SHP77 treated with DMSO at 0.1 percent for 48 hours (cell line): ENCODE measurements at regions not wholly inside any gene's neighbourhood (a gene's known extent, or its start where the extent isn't known, plus 50 kb on each side); places are given as distances from the start of the nearest gene placed in this dataset.
"Not testable (repeated sequence)": the region's sequence is repeated elsewhere in the genome, so short reads cannot be mapped to it uniquely, and the experiment has no call there.

Experiments
- DNase-seq: peaks from one replicate; lab custom pipeline; 2025; lab: John Stamatoyannopoulos, UW

DNA sequence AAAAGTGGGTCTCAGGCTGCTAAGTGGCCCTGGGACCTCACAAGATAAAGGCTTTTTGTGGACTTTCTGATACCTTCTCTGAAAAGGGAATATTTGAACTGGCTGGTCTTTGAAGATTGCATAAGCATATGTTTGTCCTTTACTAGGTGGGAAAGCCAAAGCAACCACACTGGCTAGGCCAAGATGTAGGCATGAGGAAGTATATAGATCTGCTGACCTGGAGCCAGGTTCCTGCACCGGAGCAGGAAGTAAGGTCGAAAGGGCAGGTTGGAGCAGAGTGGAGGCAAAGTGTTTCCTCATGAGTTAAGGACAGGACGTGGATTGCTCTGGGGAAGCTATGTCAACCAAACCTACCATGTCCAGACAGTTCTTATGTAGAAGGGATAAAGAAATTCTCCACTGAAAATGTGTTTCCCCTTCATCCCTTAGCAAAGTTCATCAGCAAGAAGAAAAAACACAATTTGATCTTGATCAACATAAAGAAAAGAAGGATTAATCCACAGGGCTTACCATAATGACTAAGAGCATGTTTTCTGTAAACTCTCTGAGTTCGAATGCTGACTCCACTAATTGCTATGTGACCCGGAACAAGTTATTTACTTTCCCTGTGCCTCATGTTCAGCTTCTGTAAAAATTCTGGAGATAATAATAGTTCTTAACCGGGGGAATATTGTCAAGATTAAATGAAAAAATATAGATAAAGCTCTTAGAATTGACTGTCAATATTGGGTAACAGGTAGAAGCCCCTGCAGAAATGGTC, 156.1 kb upstream of the SRD5A2 start:
- DNase-seq: no peak

DNA sequence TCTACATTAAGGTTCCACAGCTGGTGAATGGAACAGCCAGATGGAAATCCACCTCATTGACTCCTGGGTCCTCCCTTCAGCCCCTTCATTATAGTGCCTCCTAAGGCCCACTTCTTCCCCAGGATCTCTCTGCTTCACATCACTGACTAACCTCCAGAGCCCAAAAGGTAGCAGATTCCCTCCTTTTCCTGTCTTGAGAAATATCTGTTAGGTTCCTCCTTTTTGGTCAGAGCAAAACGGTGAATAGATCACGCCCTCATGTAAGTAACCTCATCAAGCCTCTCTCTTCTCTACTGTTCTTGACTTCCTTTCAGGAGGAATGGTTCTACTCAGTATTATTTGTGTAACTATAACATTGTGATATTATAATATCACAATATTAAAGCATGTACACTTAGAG, 155.0 kb upstream of the SRD5A2 start:
- no peak for DNase-seq

DNA sequence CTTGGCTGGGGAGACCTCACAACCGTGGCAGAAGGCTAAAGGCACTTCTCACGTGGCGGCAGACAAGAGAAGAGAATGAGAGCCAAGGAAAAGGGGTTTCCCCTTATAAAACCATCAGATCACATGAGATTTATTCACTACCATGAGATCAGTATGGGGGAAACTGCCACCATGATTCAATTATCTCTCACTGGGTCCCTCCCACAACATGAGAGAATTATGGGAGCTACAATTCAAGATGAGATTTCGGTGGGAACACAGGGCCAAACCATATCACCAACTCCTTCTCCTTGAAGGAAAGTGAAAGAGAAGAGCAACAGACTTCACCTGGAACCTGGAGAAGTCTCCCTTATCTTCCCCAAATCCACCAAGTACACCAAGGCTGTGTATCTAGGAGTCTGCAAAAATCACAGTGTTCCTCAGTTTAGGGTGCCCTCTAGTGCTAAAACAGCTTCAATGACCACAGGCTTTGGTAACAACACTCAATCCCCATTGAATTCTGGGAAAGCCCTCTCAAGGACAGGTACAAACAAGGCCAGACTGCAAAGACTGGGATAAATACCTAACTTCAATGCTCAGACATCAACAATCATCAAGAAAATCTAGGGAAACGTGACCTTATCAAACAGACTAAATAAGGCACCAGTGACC, 148.8 kb upstream of the SRD5A2 start:
- DNase-seq: peak; percentile 17

DNA sequence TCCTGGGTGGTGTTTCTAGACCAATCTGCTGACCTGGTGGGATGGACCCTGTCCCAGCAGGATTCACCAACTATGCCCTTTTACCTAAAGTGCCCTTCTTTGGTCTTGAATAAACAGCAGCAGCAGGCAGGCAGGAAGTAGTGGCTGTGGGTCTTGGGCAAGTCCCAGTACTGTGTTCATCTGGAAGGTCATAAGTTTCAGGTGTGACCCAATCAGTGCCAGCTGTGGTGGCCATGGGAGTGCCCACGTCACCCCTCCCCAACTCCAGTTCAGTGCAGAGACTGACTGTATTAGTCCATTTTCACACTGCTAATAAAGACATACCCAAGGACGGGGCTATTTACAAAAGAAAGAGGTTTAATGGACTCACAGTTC, 148.3 kb upstream of the SRD5A2 start:
- DNase-seq: no peak

DNA sequence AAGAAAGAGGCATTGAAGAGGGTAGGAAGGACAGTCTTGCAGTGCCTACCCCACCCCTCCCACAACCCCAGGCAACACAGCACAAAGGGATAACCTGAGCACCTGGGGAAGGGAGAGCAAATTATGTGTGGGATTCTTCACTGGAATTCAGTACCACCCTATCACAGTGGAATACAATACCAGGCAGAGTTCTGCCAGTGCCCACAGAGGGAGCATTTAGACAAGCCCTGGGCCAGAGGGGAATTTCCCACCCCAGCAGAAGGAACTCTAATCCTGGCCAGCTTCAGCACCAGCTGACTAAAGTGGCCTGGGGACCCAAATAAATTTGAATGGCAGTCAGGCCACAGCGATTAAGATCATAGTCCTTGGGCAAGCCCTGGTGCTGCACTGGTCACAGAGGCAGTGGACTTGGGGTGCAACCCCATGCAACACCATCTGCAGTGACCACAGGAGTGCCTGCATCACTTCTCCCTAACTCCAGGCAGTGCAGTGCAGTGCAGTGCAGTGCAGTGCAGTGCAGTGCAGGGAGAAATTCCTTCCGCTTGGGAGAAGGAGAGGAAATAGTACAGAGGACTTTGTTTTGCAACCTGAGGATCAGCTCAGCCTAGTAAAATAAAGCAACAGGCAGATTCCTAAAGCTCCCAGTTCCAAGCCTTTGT, 147.8 kb upstream of the SRD5A2 start:
- no peak for DNase-seq

DNA sequence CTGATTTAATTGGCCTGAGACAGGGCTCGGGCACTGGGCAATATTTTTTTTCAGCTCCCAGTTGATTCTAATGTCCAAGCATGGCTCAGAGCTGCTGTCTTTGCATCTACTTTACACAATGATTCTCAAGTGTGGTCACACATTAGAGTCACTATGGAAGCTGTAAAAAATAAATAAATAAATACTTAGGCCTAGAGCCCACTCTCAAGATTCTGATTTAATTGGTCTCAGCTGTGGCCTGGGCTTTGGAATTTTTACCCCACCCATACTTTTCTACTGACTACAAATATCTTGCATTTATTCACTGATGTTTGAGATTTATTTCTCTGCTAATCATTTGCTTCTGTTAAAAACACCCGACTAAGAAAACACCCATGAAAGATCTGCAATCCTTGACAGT, 145.7 kb upstream of the SRD5A2 start:
- DNase-seq: no peak

DNA sequence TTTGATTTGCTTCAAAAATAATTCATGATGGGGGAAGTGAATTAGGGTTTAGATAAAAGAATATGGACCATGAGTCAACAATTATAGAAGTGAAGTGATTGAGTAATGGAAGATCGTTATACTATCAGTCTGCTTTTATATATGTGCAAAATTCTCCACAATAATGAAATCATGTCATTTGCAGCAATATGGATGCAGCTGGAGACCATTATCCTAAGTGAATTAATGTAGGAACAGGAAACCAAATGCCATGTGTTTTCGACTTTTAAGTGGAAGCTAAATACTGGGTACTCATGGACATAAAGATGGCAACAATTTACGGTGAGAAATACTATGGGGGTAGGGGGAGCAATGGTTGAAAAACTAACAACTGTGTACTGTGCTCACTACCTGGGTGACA, 144.7 kb upstream of the SRD5A2 start:
- no peak for DNase-seq

DNA sequence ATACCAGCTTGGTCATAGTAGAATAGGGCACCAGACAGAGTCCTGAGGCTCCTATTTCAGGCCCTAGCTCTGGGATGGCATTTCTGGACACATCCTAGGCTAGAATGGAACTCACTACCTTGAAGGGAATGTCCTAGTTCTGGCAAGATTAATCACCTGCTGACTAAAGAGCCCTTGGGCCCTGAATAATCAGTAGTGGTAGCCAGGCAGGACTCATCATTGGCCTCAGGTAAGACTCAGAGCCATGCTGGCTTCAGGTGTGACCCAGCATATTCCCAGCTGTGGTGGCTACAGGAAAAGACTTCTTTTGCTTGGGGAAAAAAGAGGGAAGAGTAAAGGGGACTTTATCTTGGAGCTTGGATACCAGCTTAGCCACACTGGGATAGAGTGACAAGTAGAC, 131.0 kb upstream of the SRD5A2 start:
- DNase-seq: no peak

DNA sequence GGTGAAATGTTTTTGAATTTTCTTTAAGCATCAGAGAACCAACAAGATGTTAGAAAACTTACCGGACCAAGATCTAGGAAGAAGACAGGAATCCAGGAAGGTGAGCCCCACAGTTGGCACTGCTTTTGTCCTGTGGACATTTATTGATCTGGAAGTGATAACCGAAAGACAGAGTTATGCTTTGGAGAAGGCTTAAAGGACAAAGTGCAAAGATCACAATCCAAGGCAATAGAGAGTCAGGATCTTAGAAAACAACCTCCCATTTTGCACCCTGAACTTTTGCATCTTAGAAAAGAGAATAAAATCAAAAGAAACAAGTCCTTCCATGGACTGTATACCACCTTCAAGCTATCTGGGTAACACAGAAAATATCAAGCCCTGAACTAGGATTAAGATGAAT, 129.4 kb upstream of the SRD5A2 start:
- DNase-seq: no peak

DNA sequence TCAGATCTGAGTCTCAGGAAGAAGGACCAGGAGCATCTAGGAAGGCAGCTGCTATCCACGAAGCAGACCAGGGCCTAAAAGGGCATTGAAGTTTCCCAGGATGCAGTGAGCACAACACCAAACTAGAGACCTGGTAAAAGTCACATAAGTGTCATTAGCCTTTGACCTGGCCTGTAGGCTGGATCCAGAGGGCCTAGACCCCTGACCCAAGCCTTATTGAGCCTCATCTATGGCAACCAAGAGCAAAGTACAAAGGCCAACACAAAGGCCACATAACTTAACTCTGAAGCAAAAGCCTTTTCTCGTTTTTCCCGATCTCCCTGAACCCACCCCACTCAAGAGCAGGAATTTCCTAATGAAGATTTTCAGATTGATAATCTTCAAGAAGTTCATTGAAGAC, 127.3 kb upstream of the SRD5A2 start:
- DNase-seq: no peak

DNA sequence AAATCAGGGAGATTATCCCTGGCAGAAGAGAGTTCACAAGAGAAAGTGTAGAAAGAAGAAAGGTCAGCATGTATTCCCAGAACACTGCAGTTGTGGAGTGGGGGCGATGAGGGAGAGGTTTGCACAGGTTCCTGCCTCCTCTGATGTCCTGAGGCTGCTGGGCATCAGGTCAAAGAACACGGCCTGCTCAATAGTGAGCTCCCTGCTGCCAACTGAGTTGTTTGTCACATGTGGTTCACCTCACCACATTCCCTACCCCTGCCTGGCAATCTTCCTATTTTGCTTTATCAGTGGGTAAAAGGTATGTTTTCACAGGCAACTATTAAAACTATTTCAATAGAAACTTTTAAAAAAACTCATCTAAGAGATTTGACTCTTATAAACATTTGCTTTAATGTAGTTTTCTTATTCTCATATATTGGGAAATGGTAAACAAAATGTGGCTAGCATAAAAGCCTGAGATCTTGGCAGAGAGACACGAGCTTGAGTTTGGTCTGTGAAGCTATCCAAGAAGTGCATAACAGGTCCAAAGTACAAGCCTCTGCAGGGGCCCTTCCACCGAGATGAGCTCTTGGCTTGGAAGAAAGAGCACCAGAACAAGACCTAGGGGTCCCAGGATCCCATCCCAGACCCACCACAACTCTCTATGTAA, 123.9 kb upstream of the SRD5A2 start:
- DNase-seq: no peak

DNA sequence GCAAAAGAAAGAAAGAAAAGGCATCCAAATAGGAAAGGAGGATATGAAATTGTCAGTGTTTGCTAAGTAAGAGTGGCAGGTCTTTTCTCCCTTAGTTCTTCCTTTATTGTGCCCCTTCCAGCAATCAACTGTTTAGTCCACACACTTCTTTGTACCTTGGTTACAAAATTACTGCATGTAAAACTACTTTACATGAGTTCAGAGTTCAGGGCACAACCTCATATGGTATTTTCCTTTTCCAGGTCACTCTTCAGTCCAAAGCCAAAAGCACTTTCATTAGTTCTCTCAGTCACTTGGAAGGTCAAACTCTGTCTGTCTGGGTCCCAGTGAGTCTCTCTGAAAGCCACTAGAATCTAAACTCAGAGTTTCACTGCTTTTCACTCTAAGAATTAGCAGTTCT, 122.5 kb upstream of the SRD5A2 start:
- no peak for DNase-seq

DNA sequence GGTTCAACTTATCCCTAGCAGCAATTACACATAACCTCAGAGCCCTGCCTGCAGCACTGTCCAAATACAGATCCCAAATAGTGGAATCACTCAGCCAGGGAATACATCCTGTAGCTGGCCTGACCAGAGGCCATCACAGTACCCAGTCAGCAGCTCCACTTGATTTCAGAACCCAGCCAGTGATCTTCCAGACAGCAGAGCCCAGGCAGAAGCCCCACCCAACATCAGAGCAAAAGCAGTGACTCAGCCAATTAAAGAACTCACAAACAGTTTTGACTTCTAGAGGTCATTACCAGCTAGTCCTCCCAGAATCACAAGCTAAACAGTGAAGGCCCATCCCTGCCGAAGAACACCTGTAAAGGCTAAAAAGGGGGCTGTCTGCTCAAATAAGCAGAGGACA, 118.0 kb upstream of the SRD5A2 start:
- no peak for DNase-seq

DNA sequence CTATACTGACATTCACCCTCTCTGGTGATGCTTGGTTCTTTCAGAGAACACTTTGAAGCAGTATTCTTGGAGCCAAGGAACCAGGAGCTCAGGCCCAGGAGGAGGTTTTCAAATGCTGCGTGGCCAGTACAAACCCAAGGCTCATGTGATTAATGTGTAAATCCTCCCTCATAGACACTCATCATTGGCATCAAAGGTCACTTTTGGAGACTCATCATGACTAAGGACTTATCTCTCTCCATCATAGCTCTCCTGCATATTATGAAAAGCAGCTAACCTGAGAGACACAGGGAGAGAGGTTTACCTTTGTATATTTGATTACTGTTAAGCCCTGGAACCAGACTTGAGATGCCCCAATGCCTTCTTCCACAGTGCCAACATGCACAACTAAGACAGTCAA, 115.3 kb upstream of the SRD5A2 start:
- no peak for DNase-seq

DNA sequence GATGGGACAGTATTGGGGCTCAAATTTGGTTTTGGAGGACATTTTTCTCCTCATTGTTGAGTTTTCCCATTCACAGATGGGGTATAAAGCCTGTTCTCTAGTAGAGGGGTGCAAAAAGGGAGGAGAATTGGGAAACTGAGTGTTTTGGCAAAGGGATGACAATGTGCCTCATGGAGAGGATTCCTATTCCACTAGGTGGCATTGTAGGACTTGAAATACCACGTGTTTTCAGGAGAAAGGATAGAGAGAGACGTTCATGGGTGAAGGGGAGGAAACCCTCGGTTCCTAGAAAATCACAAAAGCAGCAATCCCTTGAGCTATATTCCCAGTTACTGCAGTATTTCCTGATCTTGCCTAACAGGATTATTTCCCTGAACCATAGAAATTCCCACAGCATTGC, 113.7 kb upstream of the SRD5A2 start:
- no peak for DNase-seq

DNA sequence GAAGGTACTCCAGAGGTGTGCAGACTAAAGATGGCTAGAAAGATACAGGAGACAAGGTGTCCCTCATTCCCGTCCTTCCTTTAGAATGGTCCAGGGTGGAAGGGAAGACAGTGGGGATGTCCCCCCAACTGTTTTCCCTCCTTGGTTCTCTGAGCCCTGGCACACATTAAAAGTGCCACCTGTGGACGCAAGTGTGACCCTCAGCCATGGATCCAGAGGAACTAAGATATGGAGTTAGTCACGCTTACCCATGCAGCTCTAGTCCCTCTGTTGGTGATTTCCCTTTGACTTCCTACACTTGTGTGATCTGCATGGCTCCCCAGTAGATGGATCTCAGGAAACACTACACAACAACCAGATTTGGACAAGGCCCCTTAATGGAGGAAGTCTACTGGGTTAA, 113.1 kb upstream of the SRD5A2 start:
- no peak for DNase-seq

DNA sequence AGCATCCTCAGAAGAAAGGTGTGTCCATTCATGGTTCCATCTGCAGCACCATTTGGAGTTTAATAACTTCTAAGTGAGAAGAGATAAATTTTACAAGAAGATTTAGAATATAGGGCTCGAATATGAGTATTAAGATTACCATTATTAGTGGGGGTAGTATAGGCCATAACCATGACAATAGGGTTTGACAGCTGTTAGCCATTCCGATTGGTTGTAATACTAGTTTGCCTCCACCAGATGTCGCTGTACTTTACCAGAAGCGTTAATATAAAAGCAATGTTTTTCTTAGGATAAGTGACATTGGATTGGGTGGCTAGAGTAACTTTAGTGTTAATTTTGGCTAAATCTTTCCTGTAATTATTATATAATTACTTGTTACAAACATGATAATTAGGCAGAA, 107.5 kb upstream of the SRD5A2 start:
- no peak for DNase-seq

DNA sequence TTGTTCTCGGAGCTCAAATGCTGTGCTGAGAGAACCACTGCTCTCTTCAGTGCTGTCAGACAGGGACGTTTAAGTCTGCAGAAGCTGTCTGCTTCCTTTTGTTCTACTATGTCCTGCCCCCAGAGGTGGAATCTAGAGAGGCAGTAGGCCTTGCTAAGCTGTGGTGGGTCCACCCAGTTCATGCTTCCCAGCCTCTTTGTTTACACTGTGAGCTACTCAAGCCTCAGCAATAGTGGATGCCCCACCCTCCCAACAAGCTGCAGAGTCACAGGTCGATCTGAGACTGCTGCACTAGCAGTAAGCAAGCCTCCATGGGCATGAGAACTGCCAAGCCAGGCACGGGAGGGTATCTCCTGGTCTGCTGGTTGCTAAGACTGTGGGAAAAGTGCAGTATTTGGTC, 102.8 kb upstream of the SRD5A2 start:
- DNase-seq: not testable (repeated sequence)

DNA sequence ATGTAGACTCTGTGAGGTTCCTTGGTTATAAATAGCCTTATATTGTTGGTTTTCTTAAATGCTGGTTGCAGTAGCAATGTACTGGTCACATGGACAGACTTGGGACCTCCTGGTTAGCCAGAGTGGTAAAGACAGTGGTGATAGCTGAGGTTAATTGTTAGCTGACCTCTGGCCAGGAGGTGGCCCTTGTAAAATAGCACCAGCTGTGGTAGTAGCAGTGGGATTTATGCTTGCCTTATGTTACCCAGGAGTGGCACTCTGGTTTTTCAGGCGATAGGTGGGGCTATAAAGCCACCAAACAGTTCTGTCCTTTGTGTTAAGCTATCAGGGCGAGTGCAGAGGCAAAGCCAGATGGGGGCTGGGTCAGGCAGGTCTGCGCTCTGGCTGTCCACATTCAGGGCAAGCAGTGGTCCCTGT, 94.8 kb upstream of the SRD5A2 start:
- DNase-seq: no peak

DNA sequence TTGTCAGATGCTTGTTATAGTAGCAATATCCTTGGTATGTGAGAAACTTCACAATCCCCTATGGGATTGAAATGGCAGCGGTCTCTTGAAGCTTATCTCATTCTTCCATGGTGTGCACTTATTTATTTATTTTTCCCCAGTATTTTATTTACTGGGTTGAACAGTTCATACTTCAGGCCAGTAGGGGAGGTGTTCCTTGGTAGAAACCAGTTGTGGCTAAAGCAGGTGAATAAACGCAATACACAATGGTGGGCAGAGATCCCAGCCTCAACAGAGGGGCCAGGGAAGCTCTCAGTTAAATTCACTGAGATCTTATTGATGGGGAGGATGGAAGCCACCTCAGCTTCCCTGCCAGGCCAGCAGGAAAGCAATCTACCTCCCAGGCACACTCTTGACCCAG, 93.7 kb upstream of the SRD5A2 start:
- DNase-seq: no peak

DNA sequence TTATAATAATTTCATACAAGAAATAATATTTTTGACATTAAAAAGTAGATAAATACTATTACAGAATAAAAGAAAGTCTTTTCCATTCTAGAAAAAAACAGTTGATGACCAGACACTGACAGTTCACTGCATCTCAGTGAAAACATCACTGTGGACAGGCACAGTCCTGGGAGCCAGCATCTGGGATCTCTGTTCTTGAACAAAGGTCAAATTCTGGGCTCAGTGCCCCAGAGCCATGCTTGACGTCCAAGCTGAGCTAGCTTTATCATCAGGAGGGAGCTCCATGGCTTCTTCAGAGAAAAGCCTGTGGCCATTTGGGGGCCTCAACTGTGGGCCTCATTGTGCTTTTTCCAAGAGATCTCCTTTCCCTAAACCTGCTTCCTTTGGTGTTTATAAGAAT, 86.1 kb upstream of the SRD5A2 start:
- DNase-seq: no peak

DNA sequence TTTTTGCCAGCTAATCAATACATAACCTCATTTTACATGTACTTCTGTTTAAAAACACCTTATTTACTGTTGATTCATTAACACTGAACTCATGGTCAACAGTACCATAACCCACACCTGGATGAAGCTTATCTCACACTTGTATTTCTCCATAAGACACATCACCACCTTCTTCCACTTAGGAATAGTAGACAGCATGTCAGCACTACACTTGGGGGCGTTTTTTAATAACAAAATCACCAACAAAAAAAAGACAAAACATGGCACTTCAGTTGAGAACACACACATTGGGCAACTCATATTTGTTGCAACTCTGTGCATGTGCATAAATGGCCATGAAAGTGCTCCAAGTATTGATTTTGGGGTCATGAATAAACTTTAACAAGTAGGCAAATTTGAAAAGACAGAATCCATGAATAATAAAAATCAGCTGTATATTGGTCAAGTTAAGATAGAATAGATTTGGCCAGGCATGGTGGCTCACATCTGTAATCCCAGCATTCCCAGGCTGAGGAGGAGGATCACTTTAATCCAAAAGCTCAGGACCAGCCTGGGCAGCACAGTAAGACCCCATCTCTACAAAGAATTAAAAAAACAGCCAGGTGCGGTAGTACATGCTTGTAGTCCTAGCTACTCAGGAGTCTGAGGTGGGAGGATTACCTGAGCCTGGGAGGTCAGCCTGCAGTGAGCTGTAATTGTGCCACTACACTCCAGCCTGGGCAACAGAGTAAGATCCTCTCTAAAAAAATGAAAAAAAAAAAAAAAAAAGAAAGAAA, 84.4 kb upstream of the SRD5A2 start:
- DNase-seq: no peak
